HG03520 (cell line): ENCODE measurements at regions not wholly inside any gene's neighbourhood (a gene's known extent, or its start where the extent isn't known, plus 50 kb on each side); places are given as distances from the start of the nearest gene placed in this dataset.
"Not testable (repeated sequence)": the region's sequence is repeated elsewhere in the genome, so short reads cannot be mapped to it uniquely, and the experiment has no call there.

ENCODE experiments used
- ATAC-seq: cut with Tn5 transposase; IDR thresholded peaks from one replicate; pipeline ENCODE4 v1.9.1; 2021; ENCODE audit warnings: mild to moderate bottlenecking, moderate library complexity; ENCODE audit not compliant: unreplicated experiment

DNA sequence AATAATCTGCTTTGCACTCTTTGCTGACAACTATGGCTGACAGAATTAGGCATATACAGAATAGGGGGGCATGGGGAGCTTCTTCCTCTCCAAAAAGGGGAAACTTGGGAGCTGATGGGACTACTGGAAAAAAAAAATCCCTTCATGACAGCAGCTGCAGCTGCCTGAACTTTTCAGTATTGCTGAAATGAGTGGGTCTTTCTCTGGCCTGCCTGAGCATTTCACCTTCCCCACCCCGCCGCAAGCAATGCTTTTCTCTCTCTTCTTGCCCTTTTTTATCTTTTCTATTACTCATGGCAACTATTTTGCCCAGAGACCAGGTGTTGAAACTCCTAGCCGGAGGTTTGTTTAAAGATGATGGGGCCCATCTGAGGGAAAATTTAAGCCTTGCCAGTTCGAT, 244.9 kb downstream of the SEMA3D start:
- ATAC-seq: no peak

GRCh38 chr7:84941291-84941690, 245.6 kb downstream of the SEMA3D start:
- ATAC-seq: no peak

DNA sequence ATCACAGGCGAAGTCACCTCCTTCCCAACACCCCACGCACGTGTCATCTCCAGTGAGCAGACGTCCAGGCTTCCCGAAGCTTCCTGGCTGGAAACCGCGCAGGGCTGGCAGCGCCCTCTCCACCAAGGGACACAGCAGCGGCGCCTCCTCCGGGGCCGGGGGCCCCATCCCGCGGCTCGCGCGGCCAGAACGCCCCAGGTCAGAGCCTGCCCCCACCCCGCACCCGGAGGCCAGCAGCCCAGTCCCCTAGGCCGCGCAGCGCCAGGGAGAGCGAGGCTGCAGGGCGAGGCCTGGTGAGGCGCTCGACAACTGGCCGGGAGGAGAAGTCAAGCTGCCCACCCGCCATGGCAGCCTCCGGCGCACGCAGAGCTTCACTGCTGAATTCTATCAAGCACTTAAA, 247.0 kb downstream of the SEMA3D start:
- no peak for ATAC-seq

GRCh38 chr7:84939442-84939841, 247.4 kb downstream of the SEMA3D start:
- no peak for ATAC-seq

- no peak for ATAC-seq
These were observed 262.5 kb downstream of the SEMA3D start for GRCh38 chr7:84924353-84924752.

- no peak for ATAC-seq
These were observed 263.5 kb downstream of the SEMA3D start for GRCh38 chr7:84923348-84923747.

DNA sequence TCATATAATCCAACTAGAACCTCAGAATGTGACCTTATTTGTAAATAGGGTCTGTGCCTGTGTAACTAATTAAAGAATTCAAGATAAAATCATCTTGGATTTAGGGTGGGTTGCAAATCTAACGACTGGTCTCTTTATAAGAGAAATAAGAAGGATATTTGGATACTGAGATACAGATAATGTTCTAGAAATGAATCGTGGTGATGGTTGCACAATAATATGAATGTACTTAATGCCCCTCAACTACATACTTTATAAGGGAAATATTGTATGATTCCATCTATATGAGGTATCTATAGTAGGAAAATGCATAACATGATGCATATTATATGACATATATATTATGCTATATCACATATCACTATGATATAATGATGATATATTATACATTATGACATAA, 265.7 kb downstream of the SEMA3D start:
- ATAC-seq: no peak

- ATAC-seq: not testable (repeated sequence)
These were observed 269.9 kb downstream of the SEMA3D start for GRCh38 chr7:84916973-84917372.

GRCh38 chr7:84916161-84916560, 270.7 kb downstream of the SEMA3D start:
- no peak for ATAC-seq

- no peak for ATAC-seq
These were observed 272.3 kb downstream of the SEMA3D start for GRCh38 chr7:84914598-84914997.

DNA sequence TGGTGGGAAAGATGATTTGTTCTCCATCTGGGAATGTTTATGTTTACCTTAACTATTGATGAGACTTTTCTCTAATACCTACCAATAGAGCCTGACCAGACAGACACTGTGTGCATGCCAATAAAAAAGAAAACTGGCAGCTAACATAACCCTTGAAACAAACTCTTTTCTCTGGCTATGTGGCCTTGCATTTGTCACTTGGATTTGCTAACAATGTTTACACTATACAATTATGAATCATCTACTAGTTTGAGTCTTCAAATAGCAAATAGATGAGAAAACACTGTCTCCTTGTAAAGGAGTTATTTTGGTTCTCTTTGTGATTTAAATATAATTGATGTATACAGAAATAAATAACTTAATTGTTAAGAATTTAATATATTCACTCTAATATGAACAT, 273.1 kb downstream of the SEMA3D start:
- no peak for ATAC-seq

DNA sequence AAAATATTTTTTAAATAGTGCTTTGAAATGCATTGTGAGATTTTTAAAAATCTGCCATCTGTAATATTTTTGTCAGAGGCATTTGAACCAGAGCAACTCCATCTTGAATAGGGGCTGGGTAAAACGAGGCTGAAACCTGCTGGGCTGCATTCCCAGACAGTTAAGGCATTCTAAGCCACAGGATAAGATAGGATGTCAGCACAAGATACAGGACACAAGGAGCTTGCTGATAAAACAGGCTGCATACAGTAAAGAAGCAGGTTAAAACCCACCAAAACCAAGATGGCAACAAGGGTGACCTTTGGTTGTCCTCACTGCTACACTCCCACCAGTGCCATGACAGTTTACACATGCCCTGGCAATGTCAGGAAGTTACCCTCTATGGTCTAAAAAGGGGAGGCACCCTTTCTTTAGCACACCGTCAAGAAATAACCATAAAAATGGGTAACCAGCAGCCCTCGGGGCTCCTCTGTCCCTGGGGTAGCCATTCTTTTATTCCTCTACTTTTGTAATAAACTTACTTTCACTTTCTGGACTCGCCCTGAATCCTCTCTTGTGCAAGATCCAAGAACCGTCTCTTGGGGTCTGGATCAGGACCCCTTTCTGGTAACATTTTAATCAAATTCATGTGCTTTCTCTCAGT, 273.7 kb downstream of the SEMA3D start:
- ATAC-seq: no peak

DNA sequence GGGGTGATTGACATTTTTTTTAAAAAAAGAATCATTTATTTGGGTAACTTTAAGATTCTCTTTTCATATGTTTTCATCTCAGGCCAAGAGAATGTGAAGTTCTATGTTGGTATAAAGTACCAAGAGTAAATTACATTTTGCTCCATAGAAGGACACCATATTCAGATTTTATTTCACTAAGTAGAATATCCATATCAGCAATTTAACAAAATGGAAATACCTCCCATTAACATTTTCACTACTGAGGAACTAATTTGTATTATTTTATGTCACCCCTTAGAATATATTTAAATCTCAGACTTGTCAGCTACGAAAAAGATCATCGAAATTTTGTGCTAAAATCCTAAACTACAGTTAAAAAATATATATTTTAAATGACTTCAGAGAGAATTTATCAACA, 274.3 kb downstream of the SEMA3D start:
- ATAC-seq: no peak

DNA sequence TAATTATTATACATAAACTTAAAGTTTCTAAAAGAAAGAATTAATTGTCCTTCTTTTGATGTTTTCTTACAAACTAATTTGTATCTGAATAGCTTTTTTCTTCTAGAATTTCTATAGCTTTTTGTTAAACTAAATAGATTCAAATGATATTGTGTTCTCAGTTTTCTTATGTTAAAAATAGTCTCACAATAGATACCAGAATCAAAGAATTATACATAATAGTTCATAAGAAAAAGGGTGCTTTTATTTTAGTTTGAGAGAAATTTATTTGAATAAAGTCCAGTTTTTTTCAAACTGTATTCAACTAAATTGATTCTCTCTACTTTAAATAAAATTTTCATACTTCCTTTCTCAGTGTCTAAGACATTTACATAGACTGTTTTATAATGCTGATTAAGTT, 274.8 kb downstream of the SEMA3D start:
- ATAC-seq: no peak

GRCh38 chr7:84911077-84911476, 275.8 kb downstream of the SEMA3D start:
- no peak for ATAC-seq

GRCh38 chr7:84910322-84910721, 276.5 kb downstream of the SEMA3D start:
- ATAC-seq: not testable (repeated sequence)

DNA sequence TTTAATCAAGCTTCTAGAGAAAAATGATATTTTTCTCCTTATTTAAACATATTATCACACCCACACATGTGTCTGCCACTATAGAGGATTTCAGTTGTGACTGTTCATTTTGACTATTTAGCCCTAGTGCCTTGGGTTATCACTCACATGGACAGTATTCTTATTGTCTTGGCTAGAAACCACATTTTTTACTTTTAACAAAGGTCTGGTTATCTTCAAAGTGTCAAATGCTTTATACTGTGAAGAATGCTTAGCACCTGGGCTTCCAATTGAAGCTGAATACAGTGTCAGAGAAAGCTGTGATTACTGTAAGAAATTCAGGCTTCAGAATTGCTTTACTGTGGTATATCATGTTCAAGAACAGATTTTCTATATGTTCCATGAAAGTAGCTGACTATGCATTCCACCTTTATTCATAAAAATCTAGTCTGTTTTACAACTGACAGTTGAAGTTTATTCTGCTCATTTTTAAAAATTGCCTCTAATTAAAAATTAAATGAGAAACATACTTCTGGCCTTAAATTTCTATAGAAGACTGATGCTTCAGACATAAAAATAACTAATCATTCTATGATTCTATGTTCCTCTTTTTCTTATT, 278.6 kb downstream of the SEMA3D start:
- no peak for ATAC-seq

- no peak for ATAC-seq
These were observed 280.0 kb downstream of the SEMA3D start for GRCh38 chr7:84906889-84907288.

DNA sequence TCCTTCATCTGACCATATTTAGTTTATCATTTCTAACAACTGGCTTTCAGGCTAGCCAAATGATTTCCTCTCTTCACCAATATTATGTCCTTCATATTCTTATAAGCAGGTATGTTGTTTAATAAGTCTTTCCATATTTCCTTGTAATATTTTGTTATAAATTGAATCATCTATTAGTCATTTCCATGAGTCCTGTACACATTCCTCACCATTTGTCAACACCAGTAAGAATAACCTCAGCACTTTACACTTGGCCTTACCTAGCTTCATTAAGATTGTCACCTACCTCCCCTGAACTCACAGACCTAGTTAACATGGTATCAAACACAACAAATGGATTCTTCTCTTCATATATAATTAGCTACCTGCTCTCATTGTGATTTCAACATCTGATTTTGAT, 282.3 kb downstream of the SEMA3D start:
- ATAC-seq: no peak

DNA sequence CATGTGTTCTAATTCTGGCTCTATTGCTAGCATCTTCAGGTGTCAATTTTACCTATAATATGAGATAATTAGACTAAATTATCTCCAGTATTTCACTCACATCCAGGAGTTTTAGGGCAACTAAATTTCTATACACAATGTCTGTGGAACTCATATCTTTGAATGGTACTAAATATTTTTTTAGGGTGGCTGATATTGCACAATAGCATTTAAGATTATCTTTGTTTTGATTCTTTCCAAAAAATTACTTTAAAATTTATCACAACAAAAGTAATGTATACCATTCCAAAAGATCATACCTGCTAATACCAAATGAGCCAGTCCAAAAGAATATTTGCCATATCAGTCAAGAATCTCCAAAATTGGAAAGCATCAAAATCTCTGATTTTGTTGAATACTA, 285.5 kb downstream of the SEMA3D start:
- ATAC-seq: no peak

DNA sequence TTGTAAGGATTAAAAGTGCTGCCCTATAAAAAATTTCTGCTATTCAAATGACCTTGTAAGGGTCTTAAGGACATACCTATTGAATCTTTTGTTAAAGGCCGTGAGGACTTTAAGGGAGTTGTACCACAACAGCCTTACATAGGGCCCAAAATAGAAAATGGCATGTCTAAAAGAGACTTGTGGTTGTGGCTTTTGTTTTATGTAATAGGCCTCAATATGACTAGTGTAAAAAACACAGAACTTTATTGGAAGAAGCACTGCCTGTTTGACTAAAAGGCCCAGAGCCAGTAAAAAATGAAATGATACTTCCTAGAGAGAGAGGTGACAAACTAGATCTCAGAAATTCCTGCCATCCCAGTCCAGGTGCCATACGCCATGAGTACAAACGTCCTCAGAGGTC, 286.6 kb downstream of the SEMA3D start:
- ATAC-seq: no peak

GRCh38 chr7:84895563-84895962, 291.3 kb downstream of the SEMA3D start:
- no peak for ATAC-seq

DNA sequence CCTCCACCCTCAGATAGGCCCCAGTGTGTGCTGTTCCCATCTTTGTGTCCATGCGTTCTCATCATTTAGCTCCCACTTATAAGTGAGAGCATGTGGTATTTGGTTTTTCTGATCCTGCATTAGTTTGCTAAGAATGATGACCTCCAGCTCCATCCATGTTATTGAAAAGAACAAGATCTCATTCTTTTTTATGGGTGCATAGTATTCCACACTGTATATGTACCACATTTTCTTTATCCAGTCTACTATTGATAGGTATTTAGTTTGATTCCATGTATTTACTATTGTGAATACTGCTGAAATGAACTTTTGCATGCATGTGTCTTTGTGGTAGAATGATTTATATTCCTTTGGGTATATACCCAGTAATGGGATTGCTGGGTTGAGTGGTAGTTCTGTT, 303.3 kb downstream of the SEMA3D start:
- not testable (repeated sequence) for ATAC-seq
